ENCODE measurements at regions not wholly inside any gene's neighbourhood (a gene's known extent, or its start where the extent isn't known, plus 50 kb on each side); places are given as distances from the start of the nearest gene placed in this dataset.

GRCh38 chr7:84638339-84638697 lies 443.7 kb upstream of the SEMA3A start:
- Histone ChIP-seq H3K4me1 (peaks cover 0 to 20% (median 3%) of the 10 kb centered on the region in 4 donors), H3K4me3 (no peak overlapping the region), H3K27me3 (no peaks in the 10 kb centered on the region), H3K9me3 (no peaks in the 10 kb centered on the region), H3K36me3 (no peaks in the 10 kb centered on the region), H3K27ac (no peak overlapping the region)
- intact Hi-C loops (cut with DNase I) = no loop called here
- TF ChIP-seq EP300 (IDR thresholded peaks at IDR 0.05) (no peak), POLR2A (IDR thresholded peaks at IDR 0.05) (no peak), POLR2AphosphoS5 (IDR thresholded peaks at IDR 0.05) (no peak), CTCF (IDR thresholded peaks at IDR 0.05) (no peak)
- no peak for DNase-seq

- intact Hi-C loops (cut with DNase I) = no loop called here
- no peaks in the 10 kb centered on the region for H3K9me3 ChIP-seq
- peak; percentile 37 for DNase-seq
- no peak overlapping the region for H3K4me3 ChIP-seq
- H3K27ac ChIP-seq = peak overlapping the region in 1 of 4 donors; percentile 22
- no peak for TF ChIP-seq POLR2AphosphoS5 (IDR thresholded peaks at IDR 0.05)
- TF ChIP-seq POLR2A (IDR thresholded peaks at IDR 0.05) = no peak
- no peak for TF ChIP-seq EP300 (IDR thresholded peaks at IDR 0.05)
- no peak for TF ChIP-seq CTCF (IDR thresholded peaks at IDR 0.05)
- H3K27me3 ChIP-seq = no peaks in the 10 kb centered on the region
- 91% methylated on average over 2 of the region's 2 CpGs for WGBS, 2 donors
- H3K4me1 ChIP-seq = peaks cover 0 to 20% (median 3%) of the 10 kb centered on the region in 4 donors
- no peaks in the 10 kb centered on the region for H3K36me3 ChIP-seq
Observed at GRCh38 chr7:84637568-84638338, 443.2 kb upstream of the SEMA3A start.

- Histone ChIP-seq H3K36me3 (no peaks in the 10 kb centered on the region), H3K9me3 (no peaks in the 10 kb centered on the region), H3K4me3 (no peak overlapping the region), H3K27ac (no peak overlapping the region), H3K27me3 (no peaks in the 10 kb centered on the region), H3K4me1 (no peaks in the 10 kb centered on the region)
- 44 to 71% methylated on average over 4 of the region's 4 CpGs for WGBS, 2 donors
- TF ChIP-seq EP300 (IDR thresholded peaks at IDR 0.05) (no peak), POLR2A (IDR thresholded peaks at IDR 0.05) (no peak), POLR2AphosphoS5 (IDR thresholded peaks at IDR 0.05) (no peak), CTCF (IDR thresholded peaks at IDR 0.05) (no peak)
- intact Hi-C loops (cut with DNase I) = no loop called here
- no peak for DNase-seq
Observed at GRCh38 chr7:84631913-84632312, 437.3 kb upstream of the SEMA3A start.

GRCh38 chr7:84629640-84630318 lies 435.2 kb upstream of the SEMA3A start:
- TF ChIP-seq EP300 (IDR thresholded peaks at IDR 0.05) (no peak), POLR2A (IDR thresholded peaks at IDR 0.05) (no peak), POLR2AphosphoS5 (IDR thresholded peaks at IDR 0.05) (no peak), CTCF (IDR thresholded peaks at IDR 0.05) (no peak)

More at GRCh38 chr7:84629640-84630318, 435.2 kb upstream of the SEMA3A start:
- no peaks in the 10 kb centered on the region for H3K9me3 ChIP-seq
- H3K27me3 ChIP-seq = no peaks in the 10 kb centered on the region
- no peaks in the 10 kb centered on the region for H3K4me1 ChIP-seq
- H3K36me3 ChIP-seq = no peaks in the 10 kb centered on the region
- no peak for DNase-seq
- no peak overlapping the region for H3K4me3 ChIP-seq
- no peak overlapping the region for H3K27ac ChIP-seq
- intact Hi-C loops (cut with DNase I) = no loop called here
- 75 to 87% methylated on average over 2 of the region's 2 CpGs for WGBS, 2 donors
